HG03175 (cell line): ENCODE measurements at regions not wholly inside any gene's neighbourhood (a gene's known extent, or its start where the extent isn't known, plus 50 kb on each side); places are given as distances from the start of the nearest gene placed in this dataset.

Experiments
- ATAC-seq: cut with Tn5 transposase; IDR thresholded peaks from one replicate; pipeline ENCODE4 v1.9.1; 2021; ENCODE audit warnings: mild to moderate bottlenecking, moderate library complexity; ENCODE audit not compliant: unreplicated experiment

DNA sequence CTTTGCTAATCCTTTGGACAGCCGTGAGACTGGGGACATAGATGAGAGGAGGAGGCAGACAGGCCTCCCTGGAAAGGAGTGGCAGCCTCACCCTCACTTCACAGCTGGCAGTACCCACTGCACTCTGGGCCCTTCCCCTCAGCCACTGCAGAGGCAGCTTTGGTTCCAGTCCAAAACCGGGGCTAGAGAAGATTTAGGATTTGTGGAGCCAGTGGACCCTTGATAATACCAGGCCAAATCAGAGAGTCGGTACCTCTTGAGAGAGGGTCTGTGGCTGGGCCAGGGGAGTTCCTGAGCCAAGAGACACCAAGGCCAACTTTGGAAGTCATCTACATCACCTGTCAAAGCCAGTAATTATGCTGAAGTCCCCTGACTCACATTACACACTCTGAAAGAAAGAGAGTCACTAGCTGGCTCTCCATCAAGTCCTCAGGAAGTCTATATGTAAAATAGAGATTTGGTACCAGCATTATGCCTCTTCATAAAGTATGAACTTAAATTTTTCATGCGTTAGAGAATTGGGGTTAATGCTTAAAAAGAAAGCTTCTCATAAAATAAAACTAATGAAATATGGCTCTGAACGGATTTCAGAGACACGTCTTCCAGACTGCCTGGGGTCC, 244.1 kb upstream of the SEMA6D start:
- no peak for ATAC-seq

DNA sequence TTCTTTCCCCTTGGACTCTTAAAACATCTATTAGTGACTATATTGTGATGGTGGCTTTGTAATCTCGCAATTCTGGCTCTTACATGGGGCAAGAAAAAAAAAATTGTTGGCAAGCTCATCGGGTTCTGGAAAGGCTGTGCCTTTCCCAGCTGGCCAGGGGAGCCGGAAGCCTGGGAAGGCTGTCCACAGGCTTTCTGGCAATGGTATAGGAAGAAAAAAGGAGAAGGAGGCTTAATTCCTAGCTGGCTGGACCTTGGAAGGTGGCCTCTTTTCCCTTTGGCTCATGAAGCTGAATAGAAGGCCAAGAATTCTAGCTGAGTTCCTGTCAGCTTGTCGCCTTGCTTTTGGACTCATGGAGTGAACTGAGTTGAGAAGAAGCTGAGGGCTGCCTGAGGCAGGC, 243.5 kb upstream of the SEMA6D start:
- ATAC-seq: no peak

DNA sequence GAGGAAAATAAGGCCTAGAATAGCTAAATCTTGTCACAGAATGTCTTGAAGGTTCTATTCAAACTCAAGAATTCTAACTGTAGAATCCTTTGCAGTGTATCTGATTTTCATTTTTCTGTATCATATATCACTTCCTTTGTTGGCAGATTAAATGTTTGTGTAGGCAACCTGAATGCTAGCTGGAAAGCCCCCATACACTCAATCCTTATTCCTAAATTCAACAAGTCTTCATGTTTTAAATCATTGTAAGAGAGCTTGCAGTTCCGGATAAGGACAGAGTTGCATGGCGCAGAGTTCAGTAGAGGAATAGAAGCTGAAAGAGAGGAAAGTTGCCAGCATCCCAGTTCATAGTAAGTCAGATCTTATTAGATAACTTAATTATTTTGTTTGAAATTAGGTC, 242.0 kb upstream of the SEMA6D start:
- no peak for ATAC-seq

DNA sequence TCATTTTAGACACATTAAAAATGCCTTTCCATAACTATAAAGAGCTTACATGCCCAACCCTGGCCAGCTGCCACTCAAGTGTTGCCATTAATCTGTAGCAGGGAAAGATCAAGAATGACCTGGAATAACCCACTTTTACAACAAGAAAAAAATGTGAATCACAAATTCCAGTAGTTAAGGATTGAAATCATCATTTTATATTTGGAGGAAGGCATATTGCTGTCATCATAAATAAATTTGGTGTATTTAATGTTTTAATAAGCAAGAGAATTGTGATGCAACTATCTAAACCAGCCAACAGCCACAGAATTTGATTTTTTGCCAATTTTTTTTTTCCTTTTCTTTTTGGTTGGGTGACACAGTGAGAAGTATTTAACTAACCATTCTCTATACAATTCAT, 240.0 kb upstream of the SEMA6D start:
- ATAC-seq: no peak

DNA sequence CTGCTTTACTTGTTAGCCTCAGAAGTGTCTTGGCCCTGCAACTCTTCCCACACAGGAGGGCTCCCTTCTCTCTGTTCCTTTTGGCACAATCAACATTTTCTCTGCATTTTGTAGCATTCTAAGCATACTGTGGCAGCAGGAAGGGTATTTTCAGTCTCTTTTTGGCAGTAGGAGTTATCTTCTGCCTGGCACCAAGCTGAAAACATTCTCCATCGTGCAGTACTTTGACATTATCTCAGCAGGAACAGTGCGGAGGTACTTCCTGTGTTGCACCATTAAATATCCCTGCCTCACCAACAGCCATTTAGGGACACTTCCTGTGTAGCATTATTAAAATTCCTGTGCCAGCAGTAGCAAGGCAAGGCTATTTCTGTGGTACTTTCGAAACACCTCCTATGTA, 233.2 kb upstream of the SEMA6D start:
- no peak for ATAC-seq

DNA sequence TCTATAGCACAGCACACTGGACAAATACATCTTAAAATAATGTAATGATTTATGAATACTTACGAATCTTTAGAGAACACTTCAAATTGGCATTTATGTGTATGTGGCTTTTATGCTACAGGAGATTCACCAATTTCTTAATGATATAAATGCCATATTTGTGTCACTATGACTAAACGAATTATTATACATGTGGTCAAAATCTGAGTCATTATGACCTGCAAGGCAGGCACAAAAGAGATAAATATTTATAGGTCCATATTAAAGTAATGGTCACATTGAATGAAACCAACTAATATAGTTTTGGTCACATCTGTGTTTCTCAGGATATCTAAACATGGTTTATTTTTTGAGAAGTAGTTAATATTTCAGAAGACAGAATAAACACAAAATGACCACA, 232.3 kb upstream of the SEMA6D start:
- ATAC-seq: no peak

DNA sequence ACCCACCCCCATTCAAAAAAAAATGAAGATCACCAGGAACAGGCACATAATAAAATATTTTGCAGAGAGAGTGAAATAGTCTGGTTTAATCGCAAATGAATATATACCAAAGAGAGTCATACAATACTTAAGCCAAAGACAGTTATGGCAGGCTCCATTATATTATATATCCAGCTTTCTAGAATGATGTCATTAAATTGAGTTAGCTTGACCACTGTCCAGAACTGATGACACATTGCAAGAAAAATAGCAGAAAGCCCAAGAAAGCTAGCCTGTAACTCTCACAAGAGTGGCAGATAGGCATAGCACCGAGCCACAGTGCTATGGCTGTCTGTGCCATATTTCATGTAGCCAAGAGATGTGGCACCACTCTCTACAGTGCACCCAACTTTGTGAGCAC, 231.9 kb upstream of the SEMA6D start:
- no peak for ATAC-seq

DNA sequence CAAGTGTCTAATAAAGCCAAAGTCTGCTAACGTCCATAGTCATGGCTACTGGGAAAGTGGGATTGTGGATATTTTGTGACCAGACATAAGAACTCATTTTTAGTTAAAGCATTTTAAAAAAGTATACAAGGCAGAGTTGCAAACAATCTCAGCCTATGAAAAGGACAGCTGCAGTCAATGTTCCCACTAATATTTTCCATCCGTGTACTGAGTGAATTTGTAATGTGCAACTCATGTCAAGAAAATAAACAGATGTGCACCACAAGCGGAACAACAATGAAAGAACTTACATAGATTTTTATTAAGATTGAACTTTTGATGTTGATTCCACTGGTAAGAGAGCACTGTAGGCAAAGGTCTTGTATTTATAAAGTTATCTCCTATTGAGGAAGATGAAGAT, 231.3 kb upstream of the SEMA6D start:
- ATAC-seq: no peak

DNA sequence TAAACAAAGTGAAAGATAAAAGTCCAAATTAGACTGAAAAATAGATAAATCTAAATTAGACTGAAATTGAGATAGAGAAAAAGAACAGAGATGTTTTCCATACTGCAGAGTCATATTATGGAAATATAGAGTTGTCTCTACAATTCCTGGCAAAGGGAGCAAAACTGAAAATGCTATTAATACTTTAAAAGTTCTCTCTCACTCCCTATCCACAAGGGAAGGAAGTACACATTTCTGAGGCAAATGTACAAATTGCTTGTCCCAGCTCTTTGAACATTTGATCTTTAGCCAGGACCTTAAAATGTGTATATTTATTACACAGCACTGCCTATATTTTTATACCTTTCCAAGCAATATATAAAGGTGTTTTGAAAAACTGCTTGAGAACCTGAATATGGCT, 225.1 kb upstream of the SEMA6D start:
- no peak for ATAC-seq

DNA sequence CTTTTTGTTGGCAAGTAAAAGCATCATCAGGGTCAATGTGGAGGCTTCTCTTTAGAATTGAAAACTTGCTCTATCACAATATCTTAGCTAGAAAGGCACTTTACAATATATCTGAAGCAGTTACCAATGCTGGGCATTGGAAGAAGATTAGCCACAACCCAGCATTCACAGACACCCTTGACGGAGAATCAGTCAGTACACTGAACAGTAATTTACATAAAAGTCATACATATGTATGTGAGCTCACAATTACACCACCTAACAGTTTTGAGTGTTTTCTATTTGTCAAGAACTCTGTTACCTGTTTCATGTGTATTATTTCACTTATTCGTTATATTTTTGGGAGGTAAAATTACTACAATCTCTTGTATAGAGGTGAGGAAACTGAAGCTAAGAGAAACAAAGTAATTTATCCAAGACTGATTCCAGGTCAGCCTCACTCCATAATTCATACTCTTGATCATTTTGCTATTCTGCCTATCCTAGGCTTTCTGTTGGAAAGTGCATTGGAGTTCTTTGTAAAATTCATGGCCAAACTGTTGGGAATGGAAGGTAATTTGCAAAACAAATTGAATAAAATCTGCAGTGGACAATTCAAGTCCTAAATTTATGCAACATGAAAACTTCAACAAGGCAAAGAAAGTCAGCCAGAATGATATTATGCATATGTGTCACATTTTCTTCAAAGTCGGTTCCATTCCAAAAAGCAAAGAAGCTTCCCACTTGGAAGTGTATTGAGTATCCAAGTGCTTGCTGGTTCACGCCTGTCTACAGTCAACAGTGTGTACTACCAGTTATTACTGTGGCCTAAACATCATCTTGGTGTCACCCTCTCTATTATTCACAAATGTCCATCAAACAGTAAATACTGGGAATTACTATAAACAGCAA, 223.7 kb upstream of the SEMA6D start:
- no peak for ATAC-seq

DNA sequence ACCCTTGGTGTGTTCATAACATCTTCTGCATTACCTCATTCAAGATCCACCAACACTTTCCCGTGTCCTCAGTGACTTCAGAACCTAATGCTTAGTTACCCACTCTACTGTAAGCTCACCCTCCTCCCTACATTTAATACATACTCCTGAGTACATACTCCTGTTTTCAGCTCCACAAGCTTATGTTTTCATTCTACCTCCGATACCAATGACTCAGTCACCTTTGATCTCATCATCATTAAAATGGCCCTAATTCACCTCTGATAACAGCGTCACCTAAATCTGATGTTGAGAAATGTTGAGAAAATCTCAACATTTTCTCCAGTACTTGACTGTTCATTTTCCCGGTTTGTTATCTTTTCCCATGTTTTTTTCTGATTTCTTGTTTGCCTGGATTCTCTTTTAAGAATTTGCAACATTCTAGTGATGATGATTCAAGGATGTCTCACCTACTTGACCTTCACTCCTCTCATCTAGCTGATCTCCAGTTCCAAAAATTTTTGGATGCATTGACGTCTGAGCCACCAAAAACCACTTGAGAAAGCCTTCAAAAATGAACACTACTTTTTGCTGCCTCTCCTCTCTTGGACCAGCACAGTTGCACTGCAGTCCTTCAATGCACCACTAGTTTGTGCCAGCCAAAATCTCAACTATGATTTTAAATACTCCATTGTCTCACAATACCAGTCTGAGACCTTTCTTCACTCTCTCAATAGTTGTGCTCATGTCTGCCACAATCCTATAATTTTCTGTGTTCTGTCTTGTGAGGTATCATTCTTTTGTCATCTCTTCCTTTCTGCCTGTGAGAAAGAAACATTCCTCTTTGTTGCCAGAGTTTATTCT, 220.7 kb upstream of the SEMA6D start:
- no peak for ATAC-seq

DNA sequence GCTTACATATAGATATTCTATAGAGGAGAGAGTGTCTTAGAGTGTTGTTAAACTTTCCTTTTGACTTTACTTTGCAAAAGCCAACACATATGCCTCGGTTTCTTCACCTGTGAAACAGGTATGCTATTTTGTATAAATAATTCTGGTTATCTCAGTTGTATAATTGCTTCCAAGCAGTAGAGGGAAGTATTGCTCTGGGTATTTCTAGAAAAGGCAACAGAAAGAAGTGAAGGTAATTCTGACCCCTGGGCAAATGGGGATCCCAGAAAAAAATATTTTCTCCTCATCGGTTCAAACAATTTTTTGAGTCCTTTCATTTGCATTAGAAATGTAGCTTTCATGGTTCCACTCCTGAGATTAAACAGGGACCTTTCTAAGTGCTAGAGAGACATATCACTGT, 216.5 kb upstream of the SEMA6D start:
- ATAC-seq: no peak

DNA sequence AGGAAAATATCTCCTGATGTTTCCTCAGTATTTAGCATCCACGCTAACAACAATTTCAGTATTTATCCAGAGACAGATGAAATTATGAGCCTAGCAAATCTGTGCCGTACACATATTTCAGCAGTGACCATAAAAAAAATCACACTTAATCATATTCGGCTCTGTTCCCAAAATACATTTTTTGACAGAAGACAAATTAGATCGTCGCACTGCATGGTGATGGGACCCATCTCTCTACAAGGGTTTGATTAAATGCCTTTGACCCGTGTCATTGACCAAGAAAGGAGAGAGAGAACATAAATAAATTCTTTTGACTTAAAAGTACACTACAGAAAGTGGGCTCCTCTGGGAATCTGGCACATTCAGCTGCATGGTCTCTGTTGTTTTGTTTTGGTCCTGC, 215.3 kb upstream of the SEMA6D start:
- ATAC-seq: no peak

DNA sequence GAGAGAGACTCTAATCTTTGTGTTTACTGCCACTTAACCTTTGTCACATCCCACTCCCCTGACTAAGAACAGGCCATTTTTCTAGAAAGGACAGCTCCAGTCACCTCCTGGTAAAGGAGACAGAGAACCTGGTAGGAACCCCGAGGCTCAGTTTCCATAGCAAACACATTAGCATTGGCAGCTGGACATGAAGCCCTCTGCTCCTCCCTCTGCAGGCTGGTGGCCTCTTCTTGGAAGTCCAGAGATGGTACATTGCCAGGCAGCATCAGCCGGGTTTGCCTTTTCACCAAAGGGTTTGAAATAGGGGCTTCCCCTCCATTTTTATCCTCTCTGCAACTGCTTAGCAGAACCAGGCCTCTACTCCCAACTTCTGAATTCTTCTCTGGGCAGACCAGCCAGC, 213.4 kb upstream of the SEMA6D start:
- ATAC-seq: no peak

DNA sequence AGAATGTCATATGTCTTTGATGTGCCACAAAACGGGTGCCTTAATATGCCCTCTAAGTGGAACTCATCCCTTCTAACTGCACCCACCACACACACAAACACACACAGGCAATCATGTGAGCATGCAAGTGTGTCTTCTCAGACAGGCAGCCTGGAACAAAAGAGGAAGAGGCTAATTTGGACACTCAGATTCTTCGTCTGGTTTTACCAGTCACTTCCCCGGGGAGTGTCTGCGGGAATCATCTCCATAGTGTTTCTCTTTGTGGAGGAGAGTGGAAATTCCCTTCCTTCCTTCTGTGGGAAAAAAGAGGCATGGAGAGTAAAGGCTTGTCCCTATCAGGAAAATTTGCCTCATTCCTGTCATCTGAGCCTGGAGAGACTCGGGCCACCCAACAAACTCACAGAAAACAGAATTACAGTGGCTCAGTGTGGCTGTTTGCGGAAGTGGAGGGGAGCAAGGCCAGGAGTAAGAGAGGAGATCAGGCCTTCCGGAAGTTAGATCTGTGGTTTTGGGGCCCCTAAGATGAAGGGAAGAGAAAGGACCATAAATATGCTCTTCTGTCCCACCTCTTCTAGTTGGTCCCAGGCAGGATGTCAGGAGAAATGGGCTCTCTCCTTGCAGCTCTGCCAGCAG, 212.6 kb upstream of the SEMA6D start:
- no peak for ATAC-seq

DNA sequence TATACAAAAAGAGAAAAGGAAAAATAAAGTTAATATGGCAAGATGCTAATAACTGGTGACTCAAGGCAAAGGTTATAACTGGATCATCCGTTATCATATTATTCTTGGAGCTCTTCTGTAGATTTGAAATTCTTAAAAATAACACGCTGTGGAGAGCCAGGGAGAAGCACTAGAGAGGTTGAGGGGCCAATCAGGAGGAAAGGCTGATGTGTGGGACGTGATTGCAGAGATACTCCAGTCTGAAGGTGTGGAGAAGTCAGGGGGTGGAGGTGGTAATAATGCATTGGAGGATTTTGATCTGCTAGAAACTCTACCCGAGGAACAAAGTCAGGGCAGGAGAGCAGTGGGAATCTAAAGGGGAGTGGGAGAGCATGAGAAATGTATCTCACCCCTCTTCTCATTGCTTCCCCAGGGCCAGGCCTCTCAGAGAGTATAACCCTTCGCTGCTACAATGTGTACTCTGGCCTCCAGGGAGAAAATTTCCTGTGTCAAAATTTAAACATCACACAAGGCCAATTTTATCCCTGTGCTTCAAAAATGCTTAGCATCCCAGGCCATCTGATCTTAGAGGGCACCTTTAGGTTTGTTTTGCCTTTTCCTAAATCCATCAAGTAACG, 211.5 kb upstream of the SEMA6D start:
- no peak for ATAC-seq

DNA sequence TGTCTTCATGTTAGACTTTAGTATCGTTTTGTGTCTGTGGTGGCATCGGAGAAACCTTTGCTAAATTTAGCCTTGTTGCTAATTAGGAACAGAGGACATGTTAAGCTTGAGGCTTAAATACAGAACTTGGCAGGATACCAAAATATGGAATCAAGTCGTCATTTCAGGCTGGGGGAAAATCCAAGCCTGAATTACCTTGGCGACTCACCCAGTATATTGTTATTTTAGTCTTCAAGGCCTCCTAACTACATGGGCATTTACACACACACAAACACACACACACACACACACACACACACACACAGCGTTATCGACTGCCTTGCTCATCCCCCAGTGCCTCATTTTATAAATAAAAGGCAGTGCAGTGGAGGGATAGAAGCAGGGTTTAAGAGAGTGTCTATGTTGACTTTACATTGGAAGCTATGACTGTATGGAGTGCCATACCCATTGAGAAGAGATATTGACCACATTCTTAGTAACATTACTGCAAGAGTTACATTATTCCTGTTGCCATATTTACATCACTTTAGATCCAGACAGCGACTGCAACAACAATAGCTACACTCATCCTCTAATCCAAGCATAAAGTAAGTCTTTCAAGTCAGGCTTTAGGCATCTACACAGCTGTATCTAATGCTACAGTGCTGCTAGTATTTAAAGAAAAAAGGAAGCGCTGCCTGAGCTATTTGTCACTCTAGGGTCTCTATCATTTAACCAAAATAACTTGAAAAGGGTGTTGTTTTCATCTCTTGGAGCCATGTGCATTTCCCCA, 210.8 kb upstream of the SEMA6D start:
- no peak for ATAC-seq

DNA sequence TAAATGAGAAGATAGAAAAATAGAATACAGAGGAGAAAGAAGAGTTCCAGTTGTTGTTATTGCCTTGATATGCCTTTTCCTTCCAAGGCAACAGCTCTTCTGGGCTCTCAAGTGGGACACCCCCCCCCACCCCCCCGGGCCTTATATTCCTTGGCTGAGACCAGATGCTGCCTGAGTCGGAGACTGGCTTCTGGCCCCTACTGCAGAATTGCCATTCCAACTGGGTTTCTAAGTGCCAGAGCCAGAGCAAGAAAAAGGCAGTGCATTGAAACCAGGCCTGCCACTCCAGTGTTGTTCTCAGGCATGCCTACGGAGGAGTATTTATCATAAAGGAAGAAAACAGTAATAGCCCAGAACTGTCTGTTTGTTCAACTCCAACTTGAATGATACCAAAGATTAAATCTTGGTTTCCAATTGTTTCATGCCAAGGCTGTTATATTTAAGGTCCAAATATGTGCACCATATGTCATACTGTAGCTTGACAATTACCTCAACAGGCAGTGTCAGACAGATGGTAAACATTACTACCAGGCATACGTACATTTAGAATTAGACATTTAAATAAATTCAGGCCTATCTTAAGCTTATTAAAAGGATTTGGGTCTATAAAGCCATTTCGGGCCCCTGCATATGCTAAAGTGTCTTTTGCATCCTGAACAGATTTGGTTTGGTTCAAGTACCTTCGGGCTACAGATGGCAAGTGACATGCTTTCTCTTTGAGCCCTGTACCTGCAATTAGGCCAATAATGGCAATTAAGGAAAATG, 209.9 kb upstream of the SEMA6D start:
- ATAC-seq: no peak

DNA sequence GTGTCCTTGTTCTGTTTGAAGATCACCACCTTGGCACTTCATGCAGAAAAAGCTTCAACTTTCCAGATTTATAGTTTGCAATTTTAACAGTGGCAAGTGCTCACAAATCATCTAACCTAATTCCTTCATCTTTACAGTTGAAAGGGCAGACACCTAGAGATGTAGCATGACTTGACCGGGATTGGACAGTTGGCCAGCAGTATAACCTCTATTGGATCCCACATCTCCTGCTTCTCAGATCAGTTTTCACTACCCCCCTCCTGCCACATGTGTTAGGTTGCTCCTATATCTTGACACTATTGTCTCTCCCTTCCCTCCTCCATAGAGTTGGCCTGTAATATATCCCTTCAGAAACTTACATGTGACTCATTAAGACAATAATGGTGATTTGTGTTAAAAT, 206.0 kb upstream of the SEMA6D start:
- ATAC-seq: no peak
